HepG2 (cell line): ENCODE measurements at regions not wholly inside any gene's neighbourhood (a gene's known extent, or its start where the extent isn't known, plus 50 kb on each side); places are given as distances from the start of the nearest gene placed in this dataset.

Experiments used
- ATAC-seq: fragments of 200-7000 bp; cut with Tn5 transposase; 3 replicates; pipeline ENCODE4 v1.9.1; 2020; ENCODE audit warnings: mild to moderate bottlenecking, moderate library complexity
- BruUV-seq: library from RNA; stranded (reverse); fragments of 400-500 nt; replicated peaks from 2 replicates; lab custom pipeline; 2021; lab: Mats Ljungman, UMichigan
- CTCF ChIA-PET: fragments of 300-600 bp; formaldehyde crosslinking; extraction: SDS; loops from one replicate; lab custom pipeline; 2021; ENCODE audit warnings: low total read pairs, inconsistent platforms, low intra/inter-chr PET ratio; lab: Yijun Ruan, JAX
- POLR2A ChIA-PET: fragments of 350-600 bp; sonication (Branson Sonifier 250); formaldehyde crosslinking; loops from one replicate; lab custom pipeline; 2020; ENCODE audit warnings: antibody characterized with exemption, inconsistent platforms; lab: Yijun Ruan, JAX
- DNase-seq: peaks from one replicate; pipeline ENCODE4 v3.0.0-alpha.2; 2015; ENCODE audit warnings: low spot score
- FAIRE-seq: peaks from 3 replicates; lab custom pipeline; 2011; peaks lifted over from hg19 to GRCh38; lab: Jason Lieb, UNC
- H2AFZ ChIP-seq: one replicate; pipeline ENCODE4 v1.6.1; 2011; ENCODE audit warnings: low read length, inconsistent platforms
- H3K27ac ChIP-seq: fragments of 300-600 bp; 3 replicates; pipeline ENCODE4 v1.8.0; 2011; ENCODE audit warnings: mixed run types, mild to moderate bottlenecking, mixed read lengths, low read length, inconsistent platforms; ENCODE audit not compliant: insufficient read depth; ENCODE audit errors: extremely low read length
- H3K27me3 ChIP-seq, 2 experiments: fragments of 200-600 bp in 1 of 2; 2 replicates in 1 of 2; 3 replicates in 1 of 2; pipeline versions ENCODE4 v1.6.0 to v1.8.0; 2011; ENCODE audit warnings: low read length in 2 of 2, mild to moderate bottlenecking in 2 of 2, moderate library complexity in 2 of 2, inconsistent platforms in 1 of 2; ENCODE audit not compliant: insufficient read depth in 2 of 2, control insufficient read depth in 1 of 2
- H3K36me3 ChIP-seq, 2 experiments: fragments of 200-600 bp in 1 of 2; replicated peaks in 1 of 2; 2 replicates in 1 of 2; 3 replicates in 1 of 2; pipeline versions ENCODE4 v1.5.1 to v1.8.0; 2011; ENCODE audit warnings: low read length in 2 of 2, inconsistent platforms in 1 of 2; ENCODE audit not compliant: insufficient read depth in 2 of 2, control insufficient read depth in 1 of 2
- H3K4me1 ChIP-seq: 2 replicates; pipeline ENCODE4 v1.5.1; 2012; ENCODE audit warnings: low read length, inconsistent platforms; ENCODE audit not compliant: insufficient read depth
- H3K4me2 ChIP-seq: 2 replicates; pipeline ENCODE4 v1.6.0; 2011; ENCODE audit warnings: low read depth, low read length, inconsistent platforms
- H3K4me3 ChIP-seq, 3 experiments: fragments of 200-600 bp in 1 of 3; sonication (generic), shearing (Covaris generic) in 1 of 3; replicated peaks in 1 of 3; 2 replicates each; pipeline ENCODE4 v1.5.1; 2011 to 2016; ENCODE audit warnings: low read length in 3 of 3, inconsistent platforms in 2 of 3, low read depth in 2 of 3, mild to moderate bottlenecking in 2 of 3, control low read depth in 1 of 3, mixed read lengths in 1 of 3; ENCODE audit not compliant: insufficient read depth in 1 of 3
- H3K79me2 ChIP-seq: one replicate; pipeline ENCODE4 v1.6.1; 2011; ENCODE audit warnings: low read length, inconsistent platforms; ENCODE audit not compliant: insufficient read depth
- H3K9ac ChIP-seq: 2 replicates; pipeline ENCODE4 v1.6.0; 2011; ENCODE audit warnings: mild to moderate bottlenecking, low read depth, low read length, inconsistent platforms; ENCODE audit not compliant: insufficient read depth
- H3K9me3 ChIP-seq: 2 replicates; pipeline ENCODE4 v1.5.1; 2012; ENCODE audit warnings: mild to moderate bottlenecking, low read length
- H4K20me1 ChIP-seq: 2 replicates; pipeline ENCODE4 v1.6.0; 2011; ENCODE audit warnings: inconsistent platforms, mild to moderate bottlenecking, low read length, moderate library complexity; ENCODE audit not compliant: insufficient read depth
- HDAC1 ChIP-seq: sonication (generic); formaldehyde crosslinking; IDR thresholded peaks from 2 replicates; pipeline ENCODE4 v1.5.1; 2020; ENCODE audit warnings: mild to moderate bottlenecking, missing genetic modification reagents
- HNF1A ChIP-seq, 2 experiments: sonication (generic) in 1 of 2; formaldehyde crosslinking in 1 of 2; IDR thresholded peaks; 2 replicates each; pipeline versions ENCODE4 v1.4.0 to v1.6.1; 2016 to 2020; ENCODE audit warnings: borderline replicate concordance in 1 of 2, low read depth in 1 of 2, mild to moderate bottlenecking in 1 of 2, missing genetic modification reagents in 1 of 2
- KLF15 ChIP-seq: sonication (generic); formaldehyde crosslinking; IDR thresholded peaks from 2 replicates; pipeline ENCODE4 v1.8.1; 2023; ENCODE audit warnings: borderline replicate concordance, mild to moderate bottlenecking, inconsistent platforms, missing genetic modification reagents, mixed read lengths
- MAFF ChIP-seq: IDR thresholded peaks from 2 replicates; pipeline ENCODE4 v1.6.1; 2011; ENCODE audit warnings: low read depth, low read length, improper control_type of control experiment
- MAFK ChIP-seq, 2 experiments: IDR thresholded peaks in 1 of 2; conservative IDR thresholded peaks in 1 of 2; 2 replicates each; pipeline ENCODE4 v1.6.1; 2011; ENCODE audit warnings: improper control_type of control experiment in 2 of 2, low read length in 2 of 2
- NFE2L2 ChIP-seq: fragments of 150-350 bp; IDR thresholded peaks from 2 replicates; pipeline ENCODE4 v1.6.1; 2014; ENCODE audit warnings: low read length
- NONO ChIP-seq, 2 experiments: fragments of 450-650 bp in 1 of 2; sonication (generic) in 1 of 2; formaldehyde crosslinking in 1 of 2; IDR thresholded peaks in 1 of 2; conservative IDR thresholded peaks in 1 of 2; 2 replicates each; pipeline versions ENCODE4 v1.6.1 to v1.8.0; 2017 to 2022; ENCODE audit warnings: mild to moderate bottlenecking in 1 of 2, missing genetic modification reagents in 1 of 2, moderate library complexity in 1 of 2
- SP4 ChIP-seq: sonication (generic); formaldehyde crosslinking; IDR thresholded peaks from 2 replicates; pipeline ENCODE4 v1.8.1; 2023; ENCODE audit warnings: mild to moderate bottlenecking, missing genetic modification reagents
- ZNF235 ChIP-seq: sonication (generic); formaldehyde crosslinking; IDR thresholded peaks from 2 replicates; pipeline ENCODE4 v1.8.1; 2023; ENCODE audit warnings: mild to moderate bottlenecking, missing genetic modification reagents, borderline replicate concordance
- ZNF276 ChIP-seq: sonication (generic); formaldehyde crosslinking; IDR thresholded peaks from 2 replicates; pipeline ENCODE4 v1.4.0; 2020; ENCODE audit warnings: mild to moderate bottlenecking, low read depth, missing genetic modification reagents
- ZNF34 ChIP-seq: sonication (generic); formaldehyde crosslinking; IDR thresholded peaks from 2 replicates; pipeline ENCODE4 v1.4.0; 2020; ENCODE audit warnings: mild to moderate bottlenecking, missing genetic modification reagents, borderline replicate concordance
- ZNF547 ChIP-seq: sonication (generic); formaldehyde crosslinking; IDR thresholded peaks from 2 replicates; pipeline ENCODE4 v1.5.1; 2020; ENCODE audit warnings: mild to moderate bottlenecking, missing genetic modification reagents
- ZSCAN31 ChIP-seq: sonication (generic); formaldehyde crosslinking; IDR thresholded peaks from 2 replicates; pipeline ENCODE4 v1.5.0; 2020; ENCODE audit warnings: low read depth, mild to moderate bottlenecking, missing genetic modification reagents
- WGBS: methylation state at CpG from one replicate; pipeline ENCODE4 v1.1.6; 2017; ENCODE audit warnings: low lambda C conversion rate; 5-methylcytosine and 5-hydroxymethylcytosine counted together
- in situ Hi-C: cut with HindIII; loops from 2 replicates; pipeline ENCODE4 v1.10.0; 2017; ENCODE audit warnings: low pct_unique_long_range_greater_than_20kb; ENCODE audit not compliant: extremely low pct_ligation_motif_present
- intact Hi-C: fragments of 100-400 bp; cut with micrococcal nuclease; formaldehyde crosslinking; loops from one replicate; pipeline ENCODE4 v1.10.0; 2022; ENCODE audit not compliant: unreplicated experiment

GRCh38 chr12:60138526-60138925, 542.7 kb downstream of the SLC16A7 start:
- Histone ChIP-seq H3K4me2 (no peak overlapping the region), H3K36me3 (no peaks in the 10 kb centered on the region), H3K9me3 (no peaks in the 10 kb centered on the region), H3K9ac (no peak overlapping the region), H3K4me3 (no peak overlapping the region), H3K4me1 (no peaks in the 10 kb centered on the region), H2AFZ (no peak overlapping the region), H3K79me2 (no peaks in the 10 kb centered on the region), H3K27ac (no peak overlapping the region), H4K20me1 (no peaks in the 10 kb centered on the region), H3K27me3 (no peaks in the 10 kb centered on the region)
- ATAC-seq = no peak
- DNase-seq = no peak
- no TSS peak for BruUV-seq
- 0% methylated on average over 1 of the region's 1 CpG for WGBS
- in situ Hi-C loops = no loop called here
- intact Hi-C loops = no loop called here
- ChIA-PET CTCF (no interaction called here), POLR2A (no interaction called here)
- TF ChIP-seq ZSCAN31 (CRISPR knock-in tag) (no peak), MAFK (conservative IDR thresholded peaks at IDR 0.05 in 1 of 2, IDR thresholded peaks at IDR 0.05 in 1 of 2; ENCODE audit: low read length in 2 of 2) (peak; percentile 51 to 59), SP4 (CRISPR knock-in tag) (no peak), ZNF235 (no peak), NFE2L2 (peak; percentile 78), KLF15 (CRISPR knock-in tag) (no peak), MAFF (peak; percentile 38; the same call in 1 of the 2 replicates), ZNF547 (no peak)
- FAIRE-seq = no peak

GRCh38 chr12:60144395-60144794, 548.6 kb downstream of the SLC16A7 start:
- no peak overlapping the region for H3K27ac ChIP-seq
- H3K9ac ChIP-seq = no peak overlapping the region
- intact Hi-C loops (no loop called here), in situ Hi-C loops (no loop called here)
- H3K36me3 ChIP-seq = no peaks in the 10 kb centered on the region
- ChIA-PET CTCF (no interaction called here), POLR2A (no interaction called here)
- H3K9me3 ChIP-seq = no peaks in the 10 kb centered on the region
- no TSS peak for BruUV-seq
- no peak for DNase-seq
- no peaks in the 10 kb centered on the region for H3K4me1 ChIP-seq
- H3K79me2 ChIP-seq = no peaks in the 10 kb centered on the region
- no peak overlapping the region for H3K4me2 ChIP-seq
- no peak overlapping the region for H3K4me3 ChIP-seq
- no peak overlapping the region for H2AFZ ChIP-seq
- no peak for FAIRE-seq
- WGBS = 0% methylated on average over 1 of the region's 1 CpG
- no peak for ATAC-seq
- no peaks in the 10 kb centered on the region for H4K20me1 ChIP-seq
- no peaks in the 10 kb centered on the region for H3K27me3 ChIP-seq
- TF ChIP-seq HNF1A (IDR thresholded peaks at IDR 0.05; ENCODE audit: low read depth) (no peak), HNF1A (CRISPR knock-in tag; IDR thresholded peaks at IDR 0.05; ENCODE audit: borderline replicate concordance) (no peak), ZNF276 (CRISPR knock-in tag) (no peak), ZNF34 (CRISPR knock-in tag) (no peak), HDAC1 (CRISPR knock-in tag) (no peak), NONO (IDR thresholded peaks at IDR 0.05) (no peak), NONO (CRISPR knock-in tag; conservative IDR thresholded peaks at IDR 0.05) (no peak)
